H9 (cell line): ENCODE measurements at regions not wholly inside any gene's neighbourhood (a gene's known extent, or its start where the extent isn't known, plus 50 kb on each side); places are given as distances from the start of the nearest gene placed in this dataset.

Experiments used
- DNase-seq: peaks from one replicate; pipeline ENCODE4 v3.0.0-alpha.2; 2017
- H2AFZ ChIP-seq: one replicate; pipeline ENCODE4 v1.6.1; 2013; ENCODE audit warnings: mild to moderate bottlenecking, low read length, control low read depth, moderate library complexity
- H2AK5ac ChIP-seq: 2 replicates; pipeline ENCODE4 v1.6.1; 2013; ENCODE audit warnings: low read length, control low read depth, mixed read lengths; ENCODE audit not compliant: insufficient read length
- H2BK120ac ChIP-seq: one replicate; pipeline ENCODE4 v1.6.1; 2013; ENCODE audit warnings: low read depth, mild to moderate bottlenecking, low read length, control low read depth, inconsistent platforms; ENCODE audit not compliant: poor library complexity, severe bottlenecking
- H2BK12ac ChIP-seq: 2 replicates; pipeline ENCODE4 v1.6.1; 2013; ENCODE audit warnings: low read length, control low read depth, mixed read lengths, low read depth; ENCODE audit not compliant: insufficient read length
- H2BK15ac ChIP-seq: 2 replicates; pipeline ENCODE4 v1.6.1; 2013; ENCODE audit warnings: low read depth, low read length, control low read depth
- H2BK20ac ChIP-seq: one replicate; pipeline ENCODE4 v1.6.1; 2013; ENCODE audit warnings: low read depth, mild to moderate bottlenecking, low read length, control low read depth, inconsistent platforms; ENCODE audit not compliant: poor library complexity, severe bottlenecking
- H2BK5ac ChIP-seq: 2 replicates; pipeline ENCODE4 v1.6.1; 2013; ENCODE audit warnings: low read length, control low read depth, mixed read lengths; ENCODE audit not compliant: insufficient read length
- H3K14ac ChIP-seq: 2 replicates; pipeline ENCODE4 v1.6.1; 2013; ENCODE audit warnings: low read length, control low read depth; ENCODE audit not compliant: insufficient read depth
- H3K18ac ChIP-seq: 2 replicates; pipeline ENCODE4 v1.6.1; 2013; ENCODE audit warnings: low read depth, mild to moderate bottlenecking, mixed read lengths, low read length, control low read depth; ENCODE audit not compliant: insufficient read length
- H3K23ac ChIP-seq: 2 replicates; pipeline ENCODE4 v1.6.1; 2013; ENCODE audit warnings: low read length, control low read depth, mixed read lengths, low read depth; ENCODE audit not compliant: insufficient read length
- H3K23me2 ChIP-seq: 2 replicates; pipeline ENCODE4 v1.6.1; 2013; ENCODE audit warnings: low read depth, mild to moderate bottlenecking, mixed read lengths, low read length, control low read depth; ENCODE audit not compliant: insufficient read length, poor library complexity, severe bottlenecking
- H3K27ac ChIP-seq: 2 replicates; pipeline ENCODE4 v1.5.1; 2013; ENCODE audit warnings: low read length, control low read depth, mixed read lengths, low read depth; ENCODE audit not compliant: insufficient read length
- H3K27me3 ChIP-seq: 2 replicates; pipeline ENCODE4 v1.6.1; 2013; ENCODE audit warnings: low read length, control low read depth, inconsistent platforms; ENCODE audit not compliant: insufficient read depth
- H3K4ac ChIP-seq: 2 replicates; pipeline ENCODE4 v1.6.1; 2013; ENCODE audit warnings: low read depth, mild to moderate bottlenecking, control low read depth, inconsistent platforms, low read length, moderate library complexity
- H3K4me1 ChIP-seq: 2 replicates; pipeline ENCODE4 v1.6.1; 2013; ENCODE audit warnings: low read length, control low read depth, inconsistent platforms; ENCODE audit not compliant: insufficient read depth
- H3K4me2 ChIP-seq: 2 replicates; pipeline ENCODE4 v1.6.1; 2013; ENCODE audit warnings: low read length, control low read depth, mixed read lengths; ENCODE audit not compliant: insufficient read length, insufficient read depth
- H3K56ac ChIP-seq: 2 replicates; pipeline ENCODE4 v1.6.1; 2013; ENCODE audit warnings: low read depth, mild to moderate bottlenecking, mixed read lengths, low read length, control low read depth; ENCODE audit not compliant: insufficient read length
- H3K79me1 ChIP-seq: 2 replicates; pipeline ENCODE4 v1.6.1; 2013; ENCODE audit warnings: low read depth, mild to moderate bottlenecking, moderate library complexity, low read length, control low read depth, inconsistent platforms; ENCODE audit not compliant: insufficient read depth, poor library complexity, severe bottlenecking
- H3K79me2 ChIP-seq: 2 replicates; pipeline ENCODE4 v1.6.1; 2013; ENCODE audit warnings: low read length, control low read depth, inconsistent platforms; ENCODE audit not compliant: insufficient read depth
- H3K9ac ChIP-seq: 2 replicates; pipeline ENCODE4 v1.6.1; 2013; ENCODE audit warnings: low read length, control low read depth, mixed read lengths; ENCODE audit not compliant: insufficient read length; ENCODE audit errors: extremely low read depth
- H3K9me3 ChIP-seq: one replicate; pipeline ENCODE4 v1.6.1; 2013; ENCODE audit warnings: low read depth, low read length, inconsistent platforms; ENCODE audit not compliant: control insufficient read depth
- H3T11ph ChIP-seq: one replicate; pipeline ENCODE4 v1.6.1; 2013; ENCODE audit warnings: mild to moderate bottlenecking, low read length, control low read depth, inconsistent platforms
- H4K20me1 ChIP-seq: one replicate; pipeline ENCODE4 v1.6.1; 2013; ENCODE audit not compliant: control insufficient read depth, insufficient read length, insufficient read depth
- H4K5ac ChIP-seq: 2 replicates; pipeline ENCODE4 v1.6.1; 2013; ENCODE audit warnings: low read depth, mild to moderate bottlenecking, mixed read lengths, low read length, control low read depth; ENCODE audit not compliant: insufficient read length
- H4K8ac ChIP-seq: replicated peaks from 2 replicates; pipeline ENCODE4 v1.6.1; 2013; ENCODE audit warnings: low read length, control low read depth, mixed read lengths, low read depth; ENCODE audit not compliant: insufficient read length
- H4K91ac ChIP-seq: 2 replicates; pipeline ENCODE4 v1.6.1; 2013; ENCODE audit warnings: low read depth, mild to moderate bottlenecking, moderate library complexity, mixed read lengths, low read length, control low read depth; ENCODE audit not compliant: insufficient read length
- H3K27ac Mint-ChIP-seq, 3 experiments: 2 replicates in 2 of 3; 3 replicates in 1 of 3; pipeline ENCODE4 v1.8.0; 2020 to 2021; ENCODE audit warnings: mixed read lengths in 3 of 3, mild to moderate bottlenecking in 1 of 3, moderate library complexity in 1 of 3
- H3K27me3 Mint-ChIP-seq: 2 replicates; pipeline ENCODE4 v1.8.0; 2021; ENCODE audit warnings: low read depth, mild to moderate bottlenecking, moderate library complexity, mixed read lengths
- H3K36me3 Mint-ChIP-seq, 3 experiments: 2 replicates in 2 of 3; 3 replicates in 1 of 3; pipeline ENCODE4 v1.8.0; 2020 to 2021; ENCODE audit warnings: low read depth in 3 of 3, mixed read lengths in 3 of 3; ENCODE audit not compliant: insufficient read depth in 1 of 3
- H3K4me1 Mint-ChIP-seq, 2 experiments: 2 replicates each; pipeline ENCODE4 v1.8.0; 2020; ENCODE audit warnings: mixed read lengths in 2 of 2
- H3K4me3 Mint-ChIP-seq, 2 experiments: 2 replicates in 1 of 2; 3 replicates in 1 of 2; pipeline ENCODE4 v1.8.0; 2020 to 2021; ENCODE audit warnings: mild to moderate bottlenecking in 2 of 2, mixed read lengths in 2 of 2, moderate library complexity in 1 of 2
- H3K9me3 Mint-ChIP-seq, 2 experiments: 2 replicates in 1 of 2; 3 replicates in 1 of 2; pipeline ENCODE4 v1.8.0; 2020; ENCODE audit warnings: mild to moderate bottlenecking in 2 of 2, mixed read lengths in 2 of 2, moderate library complexity in 1 of 2
- TF ChIP-seq, protein P1 (sequence below): fragments of 200-600 bp; sonication (generic); conservative IDR thresholded peaks from 3 replicates; pipeline ENCODE4 v1.8.0; 2021; ENCODE audit warnings: antibody characterized with exemption, mild to moderate bottlenecking

GRCh38 chr2:82355622-82356021, 2051.1 kb upstream of the LRRTM1 start:
- Histone ChIP-seq H2BK12ac (no peak overlapping the region), H4K91ac (no peak overlapping the region), H3K4ac (no peak overlapping the region), H2BK15ac (no peak overlapping the region), H4K20me1 (no peaks in the 10 kb centered on the region), H2BK5ac (no peak overlapping the region), H3K4me1 (no peaks in the 10 kb centered on the region), H4K5ac (no peak overlapping the region), H2BK20ac (no peak overlapping the region), H2AFZ (no peak overlapping the region), H2BK120ac (no peak overlapping the region), H3K23ac (no peak overlapping the region), H3K27ac (no peak overlapping the region), H2AK5ac (no peak overlapping the region), H4K8ac (no peak overlapping the region), H3K9ac (no peak overlapping the region), H3K27me3 (no peaks in the 10 kb centered on the region), H3K4me2 (no peak overlapping the region), H3K18ac (no peak overlapping the region), H3K23me2 (no peaks in the 10 kb centered on the region), H3K14ac (no peak overlapping the region), H3K56ac (no peak overlapping the region), H3K9me3 (no peaks in the 10 kb centered on the region), H3T11ph (no peak overlapping the region), H3K79me2 (no peaks in the 10 kb centered on the region), H3K79me1 (no peaks in the 10 kb centered on the region)
- Mint-ChIP-seq H3K27ac (no peak overlapping the region), H3K4me3 (no peak overlapping the region), H3K27me3 (no peaks in the 10 kb centered on the region), H3K36me3 (peaks cover 0 to 8% (median 7%) of the 10 kb centered on the region in 3 experiments; a peak in 3 of 7 replicates), H3K9me3 (peaks cover 10 to 11% of the 10 kb centered on the region in 2 experiments), H3K4me1 (no peaks in the 10 kb centered on the region)
- DNase-seq, result no peak
- TF ChIP-seq, protein P1, sequence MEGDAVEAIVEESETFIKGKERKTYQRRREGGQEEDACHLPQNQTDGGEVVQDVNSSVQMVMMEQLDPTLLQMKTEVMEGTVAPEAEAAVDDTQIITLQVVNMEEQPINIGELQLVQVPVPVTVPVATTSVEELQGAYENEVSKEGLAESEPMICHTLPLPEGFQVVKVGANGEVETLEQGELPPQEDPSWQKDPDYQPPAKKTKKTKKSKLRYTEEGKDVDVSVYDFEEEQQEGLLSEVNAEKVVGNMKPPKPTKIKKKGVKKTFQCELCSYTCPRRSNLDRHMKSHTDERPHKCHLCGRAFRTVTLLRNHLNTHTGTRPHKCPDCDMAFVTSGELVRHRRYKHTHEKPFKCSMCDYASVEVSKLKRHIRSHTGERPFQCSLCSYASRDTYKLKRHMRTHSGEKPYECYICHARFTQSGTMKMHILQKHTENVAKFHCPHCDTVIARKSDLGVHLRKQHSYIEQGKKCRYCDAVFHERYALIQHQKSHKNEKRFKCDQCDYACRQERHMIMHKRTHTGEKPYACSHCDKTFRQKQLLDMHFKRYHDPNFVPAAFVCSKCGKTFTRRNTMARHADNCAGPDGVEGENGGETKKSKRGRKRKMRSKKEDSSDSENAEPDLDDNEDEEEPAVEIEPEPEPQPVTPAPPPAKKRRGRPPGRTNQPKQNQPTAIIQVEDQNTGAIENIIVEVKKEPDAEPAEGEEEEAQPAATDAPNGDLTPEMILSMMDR, result no peak
